Glutamatergic neuron (in vitro differentiated cells): ENCODE measurements at regions not wholly inside any gene's neighbourhood (a gene's known extent, or its start where the extent isn't known, plus 50 kb on each side); places are given as distances from the start of the nearest gene placed in this dataset.

Experiments
- DNase-seq: peaks from one replicate; pipeline ENCODE4 v3.0.0; 2022
- H3K27ac Mint-ChIP-seq: one replicate; pipeline ENCODE4 v1.8.0; 2020; ENCODE audit warnings: mild to moderate bottlenecking, mixed read lengths, inconsistent platforms; ENCODE audit not compliant: unreplicated experiment
- H3K27me3 Mint-ChIP-seq: one replicate; pipeline ENCODE4 v1.8.0; 2020; ENCODE audit warnings: mild to moderate bottlenecking, moderate library complexity, mixed read lengths, inconsistent platforms; ENCODE audit not compliant: unreplicated experiment
- H3K36me3 Mint-ChIP-seq: one replicate; pipeline ENCODE4 v1.8.0; 2020; ENCODE audit warnings: mild to moderate bottlenecking, mixed read lengths, inconsistent platforms; ENCODE audit not compliant: unreplicated experiment
- H3K4me1 Mint-ChIP-seq: one replicate; pipeline ENCODE4 v1.8.0; 2020; ENCODE audit warnings: mild to moderate bottlenecking, low read depth, mixed read lengths, inconsistent platforms; ENCODE audit not compliant: unreplicated experiment
- H3K4me3 Mint-ChIP-seq: one replicate; pipeline ENCODE4 v1.8.0; 2020; ENCODE audit warnings: mild to moderate bottlenecking, mixed read lengths, inconsistent platforms; ENCODE audit not compliant: unreplicated experiment
- H3K9me3 Mint-ChIP-seq: one replicate; pipeline ENCODE4 v1.8.0; 2020; ENCODE audit warnings: mild to moderate bottlenecking, moderate library complexity, mixed read lengths, inconsistent platforms; ENCODE audit not compliant: unreplicated experiment
- CTCF ChIP-seq: fragments of 200-600 bp; sonication (generic); IDR thresholded peaks from one replicate; pipeline ENCODE4 v1.5.0; 2021; ENCODE audit not compliant: partially characterized antibody, unreplicated experiment

DNA sequence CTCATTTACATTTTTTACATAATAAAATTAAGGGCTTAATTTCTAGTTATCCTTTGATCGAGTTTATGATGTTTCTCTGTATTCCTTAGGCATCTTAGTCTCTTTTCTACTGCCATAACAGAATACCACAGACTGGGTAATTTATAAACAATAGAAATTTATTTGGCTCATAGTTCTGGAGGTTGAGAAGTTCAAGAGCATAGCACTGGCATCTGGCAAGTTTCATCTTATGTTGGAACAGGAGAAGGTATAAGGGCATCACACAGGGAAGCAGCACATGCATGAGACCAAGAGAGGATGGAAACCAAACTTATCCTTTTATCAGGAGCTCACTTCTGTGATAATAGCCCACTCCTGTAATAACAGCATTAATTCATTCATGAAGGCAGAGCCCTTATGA, 284.9 kb upstream of the COX7C start:
- no peak overlapping the region for H3K4me3 Mint-ChIP-seq
- no peak overlapping the region for H3K27ac Mint-ChIP-seq
- no peaks in the 10 kb centered on the region for H3K4me1 Mint-ChIP-seq
- H3K9me3 Mint-ChIP-seq: no peaks in the 10 kb centered on the region
- no peak for TF ChIP-seq CTCF
- DNase-seq: no peak
- no peaks in the 10 kb centered on the region for H3K27me3 Mint-ChIP-seq
- no peaks in the 10 kb centered on the region for H3K36me3 Mint-ChIP-seq

GRCh38 chr5:86337667-86338460, 279.9 kb upstream of the COX7C start:
- no peaks in the 10 kb centered on the region for H3K9me3 Mint-ChIP-seq
- H3K4me1 Mint-ChIP-seq: no peaks in the 10 kb centered on the region
- no peak overlapping the region for H3K27ac Mint-ChIP-seq
- H3K36me3 Mint-ChIP-seq: no peaks in the 10 kb centered on the region
- H3K27me3 Mint-ChIP-seq: no peaks in the 10 kb centered on the region
- no peak for TF ChIP-seq CTCF
- no peak overlapping the region for H3K4me3 Mint-ChIP-seq
- DNase-seq: no peak

GRCh38 chr5:86354664-86355063, 263.1 kb upstream of the COX7C start:
- Mint-ChIP-seq H3K36me3 (no peaks in the 10 kb centered on the region), H3K4me3 (no peak overlapping the region), H3K9me3 (no peaks in the 10 kb centered on the region), H3K4me1 (no peaks in the 10 kb centered on the region), H3K27ac (no peak overlapping the region), H3K27me3 (no peaks in the 10 kb centered on the region)
- TF ChIP-seq CTCF: no peak
- DNase-seq: no peak

DNA sequence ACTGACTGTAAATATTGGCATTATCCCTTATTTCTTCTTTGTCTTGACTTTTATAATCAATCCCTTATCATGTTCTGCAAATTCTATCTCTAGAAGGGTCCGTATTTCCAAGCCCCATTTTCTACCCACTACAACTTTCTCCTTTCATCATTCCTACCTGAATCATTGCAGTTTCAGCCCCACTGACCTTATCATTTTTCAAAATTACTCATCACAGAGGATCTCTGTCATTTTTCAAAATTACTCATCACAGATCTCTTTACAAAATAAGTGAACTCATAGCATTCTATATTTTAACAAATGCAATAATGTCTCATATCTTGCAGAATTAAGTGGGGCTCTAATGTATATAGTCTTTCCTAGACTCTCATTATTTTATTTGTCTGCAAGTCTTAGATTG, 256.9 kb upstream of the COX7C start:
- H3K9me3 Mint-ChIP-seq: no peaks in the 10 kb centered on the region
- no peaks in the 10 kb centered on the region for H3K4me1 Mint-ChIP-seq
- no peaks in the 10 kb centered on the region for H3K27me3 Mint-ChIP-seq
- H3K27ac Mint-ChIP-seq: no peak overlapping the region
- H3K4me3 Mint-ChIP-seq: no peak overlapping the region
- TF ChIP-seq CTCF: no peak
- H3K36me3 Mint-ChIP-seq: no peaks in the 10 kb centered on the region
- no peak for DNase-seq

GRCh38 chr5:86371061-86371460, 246.7 kb upstream of the COX7C start:
- TF ChIP-seq CTCF: no peak
- H3K27me3 Mint-ChIP-seq: no peaks in the 10 kb centered on the region
- no peak for DNase-seq
- no peaks in the 10 kb centered on the region for H3K36me3 Mint-ChIP-seq
- H3K4me1 Mint-ChIP-seq: peaks cover 6% of the 10 kb centered on the region
- H3K27ac Mint-ChIP-seq: peak overlapping the region; percentile 54
- no peak overlapping the region for H3K4me3 Mint-ChIP-seq
- H3K9me3 Mint-ChIP-seq: no peaks in the 10 kb centered on the region
